ENCODE measurements at regions not wholly inside any gene's neighbourhood (a gene's known extent, or its start where the extent isn't known, plus 50 kb on each side); places are given as distances from the start of the nearest gene placed in this dataset.

DNA sequence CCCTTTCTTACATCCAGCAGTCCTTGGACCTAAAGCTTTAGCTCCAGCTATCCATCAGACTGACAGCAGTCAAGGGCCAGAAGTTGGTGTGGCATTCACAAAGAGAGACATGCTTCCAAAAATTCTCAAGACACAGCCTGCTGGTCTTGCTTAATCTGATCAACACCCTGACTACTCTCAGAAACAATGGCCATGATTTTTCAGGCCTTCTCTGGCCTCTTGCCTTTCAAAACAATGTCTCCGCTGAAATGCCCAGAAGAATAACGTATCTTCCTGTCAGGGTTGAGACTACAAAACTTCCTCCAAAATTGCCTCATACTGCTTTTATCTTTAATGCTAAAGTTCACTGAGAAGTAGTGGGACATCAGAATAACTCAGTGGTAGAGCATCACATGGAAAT lies 205.4 kb upstream of the SETMAR start:
- TF ChIP-seq, protein P1, sequence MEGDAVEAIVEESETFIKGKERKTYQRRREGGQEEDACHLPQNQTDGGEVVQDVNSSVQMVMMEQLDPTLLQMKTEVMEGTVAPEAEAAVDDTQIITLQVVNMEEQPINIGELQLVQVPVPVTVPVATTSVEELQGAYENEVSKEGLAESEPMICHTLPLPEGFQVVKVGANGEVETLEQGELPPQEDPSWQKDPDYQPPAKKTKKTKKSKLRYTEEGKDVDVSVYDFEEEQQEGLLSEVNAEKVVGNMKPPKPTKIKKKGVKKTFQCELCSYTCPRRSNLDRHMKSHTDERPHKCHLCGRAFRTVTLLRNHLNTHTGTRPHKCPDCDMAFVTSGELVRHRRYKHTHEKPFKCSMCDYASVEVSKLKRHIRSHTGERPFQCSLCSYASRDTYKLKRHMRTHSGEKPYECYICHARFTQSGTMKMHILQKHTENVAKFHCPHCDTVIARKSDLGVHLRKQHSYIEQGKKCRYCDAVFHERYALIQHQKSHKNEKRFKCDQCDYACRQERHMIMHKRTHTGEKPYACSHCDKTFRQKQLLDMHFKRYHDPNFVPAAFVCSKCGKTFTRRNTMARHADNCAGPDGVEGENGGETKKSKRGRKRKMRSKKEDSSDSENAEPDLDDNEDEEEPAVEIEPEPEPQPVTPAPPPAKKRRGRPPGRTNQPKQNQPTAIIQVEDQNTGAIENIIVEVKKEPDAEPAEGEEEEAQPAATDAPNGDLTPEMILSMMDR (conservative IDR thresholded peaks at IDR 0.05; ENCODE audit: control insufficient read depth, insufficient read depth, low read depth, low read length): no peak
- no peak overlapping the region for H3K4me3 ChIP-seq (ENCODE audit: control insufficient read depth, low read depth, low read length)

DNA sequence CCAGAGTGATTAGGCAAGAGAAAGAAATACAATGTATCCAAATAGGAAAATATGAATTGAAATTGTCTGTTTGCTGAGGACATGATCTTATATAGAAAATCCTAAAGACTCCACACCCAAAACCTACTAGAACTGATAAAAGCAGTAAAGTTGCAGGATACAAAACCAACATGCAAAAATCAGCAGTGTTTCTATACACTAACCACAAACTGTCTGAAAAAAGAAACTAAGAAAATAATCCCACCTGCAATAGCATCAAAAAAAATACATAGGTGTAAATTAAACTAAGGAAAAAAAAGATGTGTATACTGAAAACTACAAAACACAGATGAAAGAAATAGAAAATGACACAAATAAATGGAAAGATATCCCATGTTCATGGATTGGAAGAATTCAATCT lies 203.6 kb upstream of the SETMAR start:
- no peak for DNase-seq (ENCODE audit: low read depth)
- TF ChIP-seq, protein P1 (conservative IDR thresholded peaks at IDR 0.05; ENCODE audit: control insufficient read depth, insufficient read depth, low read depth, low read length): no peak
- no peak overlapping the region for H3K4me3 ChIP-seq (ENCODE audit: control insufficient read depth, low read depth, low read length)

More for the DNA sequence above, 205.4 kb upstream of the SETMAR start:
- no peak for DNase-seq (ENCODE audit: low read depth)

DNA sequence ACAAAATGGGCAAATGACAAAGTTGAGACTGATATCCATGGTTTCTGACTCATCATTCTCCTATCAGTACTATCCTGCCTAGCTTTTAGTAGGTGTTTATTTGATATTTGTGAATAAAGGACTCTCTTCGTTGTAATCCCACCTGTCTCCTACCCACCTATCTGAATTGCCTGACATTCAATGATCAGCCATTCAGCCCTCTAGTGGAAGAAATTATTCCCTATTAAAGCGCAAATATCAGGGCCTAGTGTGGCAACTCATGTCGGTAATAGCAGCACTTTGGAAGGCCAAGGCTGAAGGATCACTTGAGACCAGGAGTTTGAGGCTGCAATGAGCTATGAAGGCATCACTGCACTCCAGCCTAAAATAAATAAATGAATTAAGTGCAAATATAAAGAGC lies 195.7 kb upstream of the SETMAR start:
- no peak for DNase-seq (ENCODE audit: low read depth)
- no peak overlapping the region for H3K4me3 ChIP-seq (ENCODE audit: control insufficient read depth, low read depth, low read length)

DNA sequence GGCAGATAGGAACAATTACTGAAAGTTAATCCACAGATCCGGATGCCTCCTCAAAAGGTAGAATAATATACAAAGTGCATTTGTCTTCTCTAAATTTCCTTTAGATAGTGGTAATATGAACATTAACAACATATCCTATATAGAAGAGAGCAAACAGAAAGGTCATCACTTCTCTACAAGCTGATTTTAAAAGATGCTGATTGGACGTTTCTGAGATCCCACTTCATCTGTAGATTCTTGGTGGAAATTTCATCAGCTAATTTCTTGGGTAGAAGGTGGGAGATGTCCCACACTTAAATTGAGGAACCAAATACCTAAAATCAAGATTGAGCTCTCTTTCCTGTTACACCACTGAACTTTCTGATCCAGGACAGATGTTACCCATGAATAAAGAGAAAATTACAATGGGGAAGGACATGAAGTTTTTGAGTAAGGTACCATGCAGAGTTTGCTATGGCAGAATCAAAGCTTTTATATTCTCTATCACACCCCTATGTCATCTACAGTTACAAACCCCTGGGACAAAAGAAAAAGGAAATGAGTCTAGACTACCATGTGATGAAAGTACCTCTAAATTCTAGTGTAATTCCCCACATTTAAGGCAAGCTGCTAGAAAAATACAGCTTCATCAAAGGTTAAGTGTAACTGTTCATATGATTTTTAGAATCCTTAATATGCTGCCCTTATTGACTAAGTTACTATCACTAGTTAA lies 189.2 kb upstream of the SETMAR start:
- H3K4me3 ChIP-seq (ENCODE audit: control insufficient read depth, low read depth, low read length): no peak overlapping the region
- no peak for DNase-seq (ENCODE audit: low read depth)
- TF ChIP-seq, protein P1 (conservative IDR thresholded peaks at IDR 0.05; ENCODE audit: control insufficient read depth, insufficient read depth, low read depth, low read length): no peak

More for the DNA sequence above, 195.7 kb upstream of the SETMAR start:
- TF ChIP-seq, protein P1 (conservative IDR thresholded peaks at IDR 0.05; ENCODE audit: control insufficient read depth, insufficient read depth, low read depth, low read length): no peak

DNA sequence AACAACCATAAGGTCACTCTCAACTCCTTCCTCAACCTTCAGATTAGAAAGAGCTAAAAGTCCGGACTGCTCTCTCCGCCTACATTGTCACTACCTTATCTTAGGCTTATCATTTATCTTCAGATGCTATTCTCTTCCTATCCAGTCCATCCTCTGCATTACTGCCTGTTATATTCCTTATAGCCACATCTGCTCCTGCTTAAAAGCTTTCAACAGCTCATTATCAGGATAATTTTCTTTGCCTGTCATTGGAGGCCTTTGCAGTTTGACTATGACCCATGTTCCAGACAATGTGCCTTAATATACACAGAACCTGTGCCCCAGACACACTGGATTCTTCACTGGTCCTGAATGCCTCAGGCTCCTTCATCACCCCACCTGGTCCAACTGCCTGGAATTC lies 184.1 kb upstream of the SETMAR start:
- DNase-seq (ENCODE audit: low read depth): no peak
- TF ChIP-seq, protein P1 (conservative IDR thresholded peaks at IDR 0.05; ENCODE audit: control insufficient read depth, insufficient read depth, low read depth, low read length): no peak
- H3K4me3 ChIP-seq (ENCODE audit: control insufficient read depth, low read depth, low read length): no peak overlapping the region

DNA sequence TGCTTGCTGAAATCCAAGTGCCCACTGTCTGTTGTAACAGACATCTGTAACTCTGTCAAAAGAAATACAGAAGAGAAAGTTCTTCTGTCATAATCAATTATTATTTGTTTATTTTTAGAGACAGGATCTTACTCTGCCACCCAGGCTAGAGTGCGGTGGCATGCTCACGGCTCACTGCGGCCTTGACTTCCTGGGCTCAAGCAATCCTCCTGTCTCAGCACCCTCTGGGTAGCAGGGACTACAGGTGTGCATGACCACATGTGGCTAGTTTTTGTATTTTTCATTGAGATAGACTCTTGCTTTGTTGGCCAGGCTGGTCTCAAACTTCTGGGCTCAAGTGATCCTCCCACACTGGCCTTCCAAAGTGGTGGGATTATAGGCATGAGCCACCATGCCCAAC lies 177.6 kb upstream of the SETMAR start:
- H3K4me3 ChIP-seq (ENCODE audit: control insufficient read depth, low read depth, low read length): no peak overlapping the region
- no peak for DNase-seq (ENCODE audit: low read depth)
- TF ChIP-seq, protein P1 (conservative IDR thresholded peaks at IDR 0.05; ENCODE audit: control insufficient read depth, insufficient read depth, low read depth, low read length): no peak

Measured in fibroblast of mammary gland (primary cell).